ENCODE measurements at regions not wholly inside any gene's neighbourhood (a gene's known extent, or its start where the extent isn't known, plus 50 kb on each side); places are given as distances from the start of the nearest gene placed in this dataset.

DNA sequence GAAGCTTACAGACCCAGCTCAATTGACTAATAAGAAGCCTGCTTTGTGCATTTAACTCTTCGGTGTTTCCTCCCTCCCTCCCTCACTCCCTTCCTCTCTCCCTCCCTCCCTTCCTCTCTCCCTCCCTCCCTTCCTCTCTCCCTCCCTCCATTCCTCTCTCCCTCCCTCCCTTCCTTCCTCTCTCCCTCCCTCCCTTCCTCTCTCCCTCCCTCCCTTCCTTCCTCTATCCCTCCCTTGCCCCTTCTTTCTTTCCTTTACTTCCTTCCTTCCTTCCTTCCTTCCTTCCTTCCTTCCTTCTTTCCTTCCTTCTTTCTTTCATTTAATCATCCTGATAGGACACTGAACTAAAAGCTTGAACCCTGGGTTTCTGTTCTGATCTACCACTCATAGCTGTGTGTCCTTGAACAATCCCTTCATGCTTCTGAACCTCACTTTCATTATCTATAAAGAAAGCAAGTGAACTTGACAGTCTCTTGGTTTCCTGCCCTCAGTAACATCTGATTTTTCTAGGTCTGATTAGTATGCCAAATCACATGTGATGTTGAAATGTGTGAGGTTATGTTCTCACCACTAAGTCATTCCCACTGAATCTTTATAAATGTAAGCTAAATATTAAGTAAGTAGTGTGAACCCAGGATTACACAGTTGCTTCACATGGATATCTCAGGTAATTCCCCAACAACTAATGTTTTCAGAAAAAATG is 132.3 kb upstream of the BMP2 start:
- H3K9ac ChIP-seq (ENCODE audit: control insufficient read depth, insufficient read depth, low read length): no peak overlapping the region
- WGBS (ENCODE audit: insufficient coverage, insufficient replicate concordance, low lambda C conversion rate, missing lambda C conversion rate): 50% methylated on average over 1 of the region's 1 CpG
- no peaks in the 10 kb centered on the region for H4K20me1 ChIP-seq (ENCODE audit: control insufficient read depth, insufficient read depth)
- H3K9me3 ChIP-seq (replicated peaks; ENCODE audit: control insufficient read depth, insufficient read depth, low read length): no peaks in the 10 kb centered on the region; the same call in 2 of the 3 replicates
- no peak overlapping the region for H2AFZ ChIP-seq (ENCODE audit: control insufficient read depth, low read depth, low read length)
- no TSS peak for BruUV-seq (replicated peaks)
- ATAC-seq: peak; percentile 76
- H3K79me2 ChIP-seq (ENCODE audit: control insufficient read depth, insufficient read depth, low read length): no peaks in the 10 kb centered on the region
- ChIA-PET POLR2A (interaction anchor here (0.6 to 1.6 kb wide), 3 partner anchors 11 to 605 kb away, joined by 5 to 6 read pairs (median 6); no protein-coding TSS in a partner anchor), RAD21 (ENCODE audit: unreplicated experiment) (interaction anchor here (0.6 to 1.9 kb wide), 15 partner anchors 11 to 135 kb away, joined by 3 to 11 read pairs (median 3); no protein-coding TSS in a partner anchor), CTCF (interaction anchor here (0.6 to 4.4 kb wide), 19 partner anchors 8 to 1240 kb away, joined by 3 to 38 read pairs (median 4); no protein-coding TSS in a partner anchor), SMC1A (ENCODE audit: uncharacterized antibody, unreplicated experiment) (interaction anchor here (0.7 to 5.7 kb wide), 25 partner anchors 7 to 203 kb away, joined by 3 to 36 read pairs (median 4); no protein-coding TSS in a partner anchor)
- in situ Hi-C loops (cut with MboI) (no loop called here), intact Hi-C loops (cut with micrococcal nuclease; ENCODE audit: unreplicated experiment) (loop anchor here (5.0 kb wide), 2 partner anchors 57 to 192 kb away; no protein-coding TSS in a partner anchor)
- H3K27ac ChIP-seq (ENCODE audit: control insufficient read depth, insufficient read depth): no peak overlapping the region
- no peak for DNase-seq (ENCODE audit: low read depth, low spot score)
- H3K4me1 ChIP-seq (ENCODE audit: control insufficient read depth, insufficient read depth, low read length): no peaks in the 10 kb centered on the region
- no peaks in the 10 kb centered on the region for H3K27me3 ChIP-seq (replicated peaks in 1 of 2; ENCODE audit: control insufficient read depth in 2 of 2, insufficient read depth in 2 of 2, low read length in 1 of 2)
- H3K4me2 ChIP-seq (ENCODE audit: control insufficient read depth, insufficient read depth): no peak overlapping the region
- FAIRE-seq: no peak
- H3K36me3 ChIP-seq (ENCODE audit: control insufficient read depth in 2 of 2, insufficient read depth in 2 of 2, low read length in 1 of 2): no peaks in the 10 kb centered on the region
- H3K4me3 ChIP-seq: no peak overlapping the region
- no peak for TF ChIP-seq SMAD5 (IDR thresholded peaks at IDR 0.05; ENCODE audit: low read depth)
- no peak for TF ChIP-seq EED (IDR thresholded peaks at IDR 0.05; ENCODE audit: low read depth)
- TF ChIP-seq ATF7 (IDR thresholded peaks at IDR 0.05; ENCODE audit: low read depth): peak; percentile 21; the same call in 1 of the 2 replicates
- TF ChIP-seq MTA3 (IDR thresholded peaks at IDR 0.05; ENCODE audit: borderline replicate concordance, low read length): no peak
- TF ChIP-seq, protein P1, sequence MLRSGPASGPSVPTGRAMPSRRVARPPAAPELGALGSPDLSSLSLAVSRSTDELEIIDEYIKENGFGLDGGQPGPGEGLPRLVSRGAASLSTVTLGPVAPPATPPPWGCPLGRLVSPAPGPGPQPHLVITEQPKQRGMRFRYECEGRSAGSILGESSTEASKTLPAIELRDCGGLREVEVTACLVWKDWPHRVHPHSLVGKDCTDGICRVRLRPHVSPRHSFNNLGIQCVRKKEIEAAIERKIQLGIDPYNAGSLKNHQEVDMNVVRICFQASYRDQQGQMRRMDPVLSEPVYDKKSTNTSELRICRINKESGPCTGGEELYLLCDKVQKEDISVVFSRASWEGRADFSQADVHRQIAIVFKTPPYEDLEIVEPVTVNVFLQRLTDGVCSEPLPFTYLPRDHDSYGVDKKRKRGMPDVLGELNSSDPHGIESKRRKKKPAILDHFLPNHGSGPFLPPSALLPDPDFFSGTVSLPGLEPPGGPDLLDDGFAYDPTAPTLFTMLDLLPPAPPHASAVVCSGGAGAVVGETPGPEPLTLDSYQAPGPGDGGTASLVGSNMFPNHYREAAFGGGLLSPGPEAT (IDR thresholded peaks at IDR 0.05; ENCODE audit: low read depth): peak; percentile 14; the same call in 1 of the 2 replicates
- TF ChIP-seq RAD51 (IDR thresholded peaks at IDR 0.05): 0 out of 2 replicates have a peak, but pooled peaks have one; percentile 18
- TF ChIP-seq, protein P2, sequence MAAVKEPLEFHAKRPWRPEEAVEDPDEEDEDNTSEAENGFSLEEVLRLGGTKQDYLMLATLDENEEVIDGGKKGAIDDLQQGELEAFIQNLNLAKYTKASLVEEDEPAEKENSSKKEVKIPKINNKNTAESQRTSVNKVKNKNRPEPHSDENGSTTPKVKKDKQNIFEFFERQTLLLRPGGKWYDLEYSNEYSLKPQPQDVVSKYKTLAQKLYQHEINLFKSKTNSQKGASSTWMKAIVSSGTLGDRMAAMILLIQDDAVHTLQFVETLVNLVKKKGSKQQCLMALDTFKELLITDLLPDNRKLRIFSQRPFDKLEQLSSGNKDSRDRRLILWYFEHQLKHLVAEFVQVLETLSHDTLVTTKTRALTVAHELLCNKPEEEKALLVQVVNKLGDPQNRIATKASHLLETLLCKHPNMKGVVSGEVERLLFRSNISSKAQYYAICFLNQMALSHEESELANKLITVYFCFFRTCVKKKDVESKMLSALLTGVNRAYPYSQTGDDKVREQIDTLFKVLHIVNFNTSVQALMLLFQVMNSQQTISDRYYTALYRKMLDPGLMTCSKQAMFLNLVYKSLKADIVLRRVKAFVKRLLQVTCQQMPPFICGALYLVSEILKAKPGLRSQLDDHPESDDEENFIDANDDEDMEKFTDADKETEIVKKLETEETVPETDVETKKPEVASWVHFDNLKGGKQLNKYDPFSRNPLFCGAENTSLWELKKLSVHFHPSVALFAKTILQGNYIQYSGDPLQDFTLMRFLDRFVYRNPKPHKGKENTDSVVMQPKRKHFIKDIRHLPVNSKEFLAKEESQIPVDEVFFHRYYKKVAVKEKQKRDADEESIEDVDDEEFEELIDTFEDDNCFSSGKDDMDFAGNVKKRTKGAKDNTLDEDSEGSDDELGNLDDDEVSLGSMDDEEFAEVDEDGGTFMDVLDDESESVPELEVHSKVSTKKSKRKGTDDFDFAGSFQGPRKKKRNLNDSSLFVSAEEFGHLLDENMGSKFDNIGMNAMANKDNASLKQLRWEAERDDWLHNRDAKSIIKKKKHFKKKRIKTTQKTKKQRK (IDR thresholded peaks at IDR 0.05; ENCODE audit: low read depth, low read length): no peak
- TF ChIP-seq YBX1 (IDR thresholded peaks at IDR 0.05): no peak
- no peak for TF ChIP-seq BRCA1 (IDR thresholded peaks at IDR 0.05; ENCODE audit: low read depth, low read length)
- TF ChIP-seq IKZF1 (conservative IDR thresholded peaks at IDR 0.05): 0 out of 2 replicates have a peak, but pooled peaks have one; percentile 11
- TF ChIP-seq, protein P3, sequence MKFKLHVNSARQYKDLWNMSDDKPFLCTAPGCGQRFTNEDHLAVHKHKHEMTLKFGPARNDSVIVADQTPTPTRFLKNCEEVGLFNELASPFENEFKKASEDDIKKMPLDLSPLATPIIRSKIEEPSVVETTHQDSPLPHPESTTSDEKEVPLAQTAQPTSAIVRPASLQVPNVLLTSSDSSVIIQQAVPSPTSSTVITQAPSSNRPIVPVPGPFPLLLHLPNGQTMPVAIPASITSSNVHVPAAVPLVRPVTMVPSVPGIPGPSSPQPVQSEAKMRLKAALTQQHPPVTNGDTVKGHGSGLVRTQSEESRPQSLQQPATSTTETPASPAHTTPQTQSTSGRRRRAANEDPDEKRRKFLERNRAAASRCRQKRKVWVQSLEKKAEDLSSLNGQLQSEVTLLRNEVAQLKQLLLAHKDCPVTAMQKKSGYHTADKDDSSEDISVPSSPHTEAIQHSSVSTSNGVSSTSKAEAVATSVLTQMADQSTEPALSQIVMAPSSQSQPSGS (IDR thresholded peaks at IDR 0.05; ENCODE audit: low read length): no peak
- TF ChIP-seq IKZF2 (IDR thresholded peaks at IDR 0.05): 0 out of 4 replicates have a peak, but pooled peaks of 1 of the 2 experiments have one; percentile 43
- TF ChIP-seq, protein P4, sequence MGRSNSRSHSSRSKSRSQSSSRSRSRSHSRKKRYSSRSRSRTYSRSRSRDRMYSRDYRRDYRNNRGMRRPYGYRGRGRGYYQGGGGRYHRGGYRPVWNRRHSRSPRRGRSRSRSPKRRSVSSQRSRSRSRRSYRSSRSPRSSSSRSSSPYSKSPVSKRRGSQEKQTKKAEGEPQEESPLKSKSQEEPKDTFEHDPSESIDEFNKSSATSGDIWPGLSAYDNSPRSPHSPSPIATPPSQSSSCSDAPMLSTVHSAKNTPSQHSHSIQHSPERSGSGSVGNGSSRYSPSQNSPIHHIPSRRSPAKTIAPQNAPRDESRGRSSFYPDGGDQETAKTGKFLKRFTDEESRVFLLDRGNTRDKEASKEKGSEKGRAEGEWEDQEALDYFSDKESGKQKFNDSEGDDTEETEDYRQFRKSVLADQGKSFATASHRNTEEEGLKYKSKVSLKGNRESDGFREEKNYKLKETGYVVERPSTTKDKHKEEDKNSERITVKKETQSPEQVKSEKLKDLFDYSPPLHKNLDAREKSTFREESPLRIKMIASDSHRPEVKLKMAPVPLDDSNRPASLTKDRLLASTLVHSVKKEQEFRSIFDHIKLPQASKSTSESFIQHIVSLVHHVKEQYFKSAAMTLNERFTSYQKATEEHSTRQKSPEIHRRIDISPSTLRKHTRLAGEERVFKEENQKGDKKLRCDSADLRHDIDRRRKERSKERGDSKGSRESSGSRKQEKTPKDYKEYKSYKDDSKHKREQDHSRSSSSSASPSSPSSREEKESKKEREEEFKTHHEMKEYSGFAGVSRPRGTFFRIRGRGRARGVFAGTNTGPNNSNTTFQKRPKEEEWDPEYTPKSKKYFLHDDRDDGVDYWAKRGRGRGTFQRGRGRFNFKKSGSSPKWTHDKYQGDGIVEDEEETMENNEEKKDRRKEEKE (IDR thresholded peaks at IDR 0.05): no peak

Data from GM12878 (cell line).